Lower leg skin (tissue), 3 donors: ENCODE measurements at regions not wholly inside any gene's neighbourhood (a gene's known extent, or its start where the extent isn't known, plus 50 kb on each side); places are given as distances from the start of the nearest gene placed in this dataset.

Source experiments
- POLR2A ChIP-seq, 2 donors: fragments of 450-650 bp; IDR thresholded peaks; one replicate each; pipeline ENCODE4 v1.6.1; 2016 to 2017; ENCODE audit warnings: antibody characterized with exemption in 2 of 2, mild to moderate bottlenecking in 1 of 2, moderate library complexity in 1 of 2
- TF ChIP-seq, protein P1 (sequence below), 3 donors: fragments of 450-650 bp; IDR thresholded peaks; one replicate each; pipeline ENCODE4 v1.5.1; 2016; ENCODE audit warnings: antibody characterized with exemption in 3 of 3, mild to moderate bottlenecking in 3 of 3, moderate library complexity in 2 of 3

DNA sequence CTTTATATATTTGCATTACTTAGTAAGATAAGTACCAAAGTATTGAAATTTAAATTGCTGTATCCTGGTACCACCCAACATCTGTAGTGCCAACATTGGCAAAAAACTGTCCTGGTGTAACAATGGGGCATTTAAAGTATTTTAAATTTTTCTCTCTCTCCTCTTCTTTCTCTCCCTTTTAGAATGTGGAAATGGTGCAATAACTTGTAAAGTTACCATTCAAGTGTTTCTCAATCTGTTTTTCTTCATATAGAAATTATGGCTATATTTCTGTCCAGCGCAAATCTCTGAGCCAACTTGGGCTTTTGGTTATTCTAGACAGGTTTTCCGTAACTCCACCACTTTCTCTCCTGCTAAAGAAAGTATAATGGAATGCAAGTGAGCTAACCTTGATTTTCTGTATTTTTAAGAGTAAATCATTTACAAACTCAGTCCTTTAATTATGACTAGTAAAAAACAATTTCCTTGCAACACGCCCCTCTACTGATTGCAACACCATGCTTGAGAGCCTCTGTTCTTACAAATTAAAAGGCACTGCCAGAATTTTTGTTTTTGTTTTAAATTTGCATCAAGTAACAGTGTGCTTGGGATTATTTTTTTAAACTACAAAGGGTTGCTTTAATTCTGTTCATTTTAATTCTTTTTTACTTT lies 324.2 kb upstream of the CITED2 start:
- TF ChIP-seq, protein P1, sequence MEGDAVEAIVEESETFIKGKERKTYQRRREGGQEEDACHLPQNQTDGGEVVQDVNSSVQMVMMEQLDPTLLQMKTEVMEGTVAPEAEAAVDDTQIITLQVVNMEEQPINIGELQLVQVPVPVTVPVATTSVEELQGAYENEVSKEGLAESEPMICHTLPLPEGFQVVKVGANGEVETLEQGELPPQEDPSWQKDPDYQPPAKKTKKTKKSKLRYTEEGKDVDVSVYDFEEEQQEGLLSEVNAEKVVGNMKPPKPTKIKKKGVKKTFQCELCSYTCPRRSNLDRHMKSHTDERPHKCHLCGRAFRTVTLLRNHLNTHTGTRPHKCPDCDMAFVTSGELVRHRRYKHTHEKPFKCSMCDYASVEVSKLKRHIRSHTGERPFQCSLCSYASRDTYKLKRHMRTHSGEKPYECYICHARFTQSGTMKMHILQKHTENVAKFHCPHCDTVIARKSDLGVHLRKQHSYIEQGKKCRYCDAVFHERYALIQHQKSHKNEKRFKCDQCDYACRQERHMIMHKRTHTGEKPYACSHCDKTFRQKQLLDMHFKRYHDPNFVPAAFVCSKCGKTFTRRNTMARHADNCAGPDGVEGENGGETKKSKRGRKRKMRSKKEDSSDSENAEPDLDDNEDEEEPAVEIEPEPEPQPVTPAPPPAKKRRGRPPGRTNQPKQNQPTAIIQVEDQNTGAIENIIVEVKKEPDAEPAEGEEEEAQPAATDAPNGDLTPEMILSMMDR (IDR thresholded peaks at IDR 0.05): no peak
- no peak for TF ChIP-seq POLR2A (IDR thresholded peaks at IDR 0.05)
